ENCODE measurements at regions not wholly inside any gene's neighbourhood (a gene's known extent, or its start where the extent isn't known, plus 50 kb on each side); places are given as distances from the start of the nearest gene placed in this dataset.

DNA sequence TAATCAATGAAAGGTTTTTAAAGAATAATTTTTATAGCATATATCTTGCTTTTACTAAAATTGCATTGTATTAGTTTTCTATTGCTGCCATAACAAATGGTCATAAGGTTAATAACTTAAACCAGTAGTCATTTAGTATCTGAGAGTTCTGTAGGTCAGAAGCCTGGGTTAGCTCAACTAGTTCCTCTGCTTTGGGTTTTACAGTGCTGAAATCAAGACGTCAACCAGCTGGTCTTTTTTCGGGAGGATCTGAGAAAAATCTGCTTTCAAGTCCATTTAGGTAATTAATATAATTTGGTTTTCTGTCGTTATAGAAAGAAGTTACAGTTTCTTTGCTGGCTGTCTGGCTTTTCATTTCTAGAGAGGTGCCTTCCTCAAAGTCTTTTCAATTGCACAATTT lies 577.7 kb downstream of the MRPL39 start:
- no peak for TF ChIP-seq GATA3 (IDR thresholded peaks at IDR 0.05; ENCODE audit: low read depth, low read length)
- no peak for TF ChIP-seq GATA2 (IDR thresholded peaks at IDR 0.05; ENCODE audit: low read depth, low read length)
